Keratinocyte (primary cell): ENCODE measurements at regions not wholly inside any gene's neighbourhood (a gene's known extent, or its start where the extent isn't known, plus 50 kb on each side); places are given as distances from the start of the nearest gene placed in this dataset.

Experiments
- DNase-seq: peaks from one replicate; pipeline ENCODE4 v3.0.0-alpha.2; 2011; ENCODE audit warnings: low read depth, missing footprints, low spot score
- FAIRE-seq: peaks from 2 replicates; lab custom pipeline; 2011; peaks lifted over from hg19 to GRCh38; lab: Jason Lieb, UNC
- H2AFZ ChIP-seq: 2 replicates; pipeline ENCODE4 v1.6.0; 2012; ENCODE audit warnings: low read length, control low read depth, inconsistent platforms; ENCODE audit not compliant: control insufficient read depth
- H3K27ac ChIP-seq: 2 replicates; pipeline ENCODE4 v1.5.1; 2011; ENCODE audit warnings: low read length; ENCODE audit not compliant: control insufficient read depth, insufficient read depth
- H3K27me3 ChIP-seq: 3 replicates; pipeline ENCODE4 v1.6.0; 2011; ENCODE audit warnings: low read length; ENCODE audit not compliant: control insufficient read depth, insufficient read depth; ENCODE audit errors: extremely low read depth
- H3K36me3 ChIP-seq, 2 experiments: 2 replicates in 1 of 2; 3 replicates in 1 of 2; pipeline ENCODE4 v1.5.1; 2011; ENCODE audit warnings: low read length in 2 of 2, mild to moderate bottlenecking in 1 of 2; ENCODE audit not compliant: control insufficient read depth in 2 of 2, insufficient read depth in 2 of 2; ENCODE audit errors: extremely low read depth in 1 of 2
- H3K4me1 ChIP-seq: 3 replicates; pipeline ENCODE4 v1.5.1; 2011; ENCODE audit warnings: low read length; ENCODE audit not compliant: control insufficient read depth, insufficient read depth; ENCODE audit errors: extremely low read depth
- H3K4me2 ChIP-seq: 3 replicates; pipeline ENCODE4 v1.6.0; 2011; ENCODE audit warnings: low read depth, low read length; ENCODE audit not compliant: control insufficient read depth, insufficient read depth; ENCODE audit errors: extremely low read depth
- H3K4me3 ChIP-seq, 3 experiments: fragments of 200-600 bp in 1 of 3; sonication (generic) in 1 of 3; 2 replicates in 2 of 3; 3 replicates in 1 of 3; pipeline ENCODE4 v1.5.1; 2011 to 2016; ENCODE audit warnings: low read length in 3 of 3, mild to moderate bottlenecking in 3 of 3, control low read depth in 2 of 3, inconsistent platforms in 1 of 3, low read depth in 1 of 3, mixed read lengths in 1 of 3, mixed run types in 1 of 3, moderate library complexity in 1 of 3; ENCODE audit not compliant: control insufficient read depth in 2 of 3, insufficient read depth in 2 of 3; ENCODE audit errors: extremely low read depth in 1 of 3
- H3K79me2 ChIP-seq: 2 replicates; pipeline ENCODE4 v1.6.0; 2012; ENCODE audit warnings: low read length; ENCODE audit not compliant: control insufficient read depth, insufficient read depth
- H3K9ac ChIP-seq: 3 replicates; pipeline ENCODE4 v1.6.0; 2011; ENCODE audit warnings: low read length; ENCODE audit not compliant: control insufficient read depth, insufficient read depth; ENCODE audit errors: extremely low read depth
- H3K9me1 ChIP-seq: 3 replicates; pipeline ENCODE4 v1.6.0; 2011; ENCODE audit warnings: low read length; ENCODE audit not compliant: control insufficient read depth, insufficient read depth; ENCODE audit errors: extremely low read depth
- H3K9me3 ChIP-seq: 2 replicates; pipeline ENCODE4 v1.5.1; 2012; ENCODE audit warnings: low read depth, low read length; ENCODE audit not compliant: control insufficient read depth
- H4K20me1 ChIP-seq: 3 replicates; pipeline ENCODE4 v1.6.0; 2011; ENCODE audit warnings: low read length; ENCODE audit not compliant: control insufficient read depth, insufficient read depth; ENCODE audit errors: extremely low read depth
- EZH2 ChIP-seq: IDR thresholded peaks from one replicate; pipeline ENCODE4 v1.6.1; 2012; ENCODE audit warnings: inconsistent platforms, mild to moderate bottlenecking, low read length, moderate library complexity
- dilution Hi-C: fragments of 300-500 bp; cut with MboI; formaldehyde crosslinking; loops from one replicate; pipeline ENCODE4 v1.7.0; 2020; ENCODE audit warnings: low sequenced_read_pairs; ENCODE audit not compliant: extremely low pct_ligation_motif_present
- TF ChIP-seq, protein P1 (sequence below), 3 experiments: IDR thresholded peaks in 1 of 3; conservative IDR thresholded peaks in 1 of 3; optimal IDR thresholded peaks in 1 of 3; 2 replicates in 2 of 3; 3 replicates in 1 of 3; pipeline versions ENCODE3 to v1.5.1; 2011; ENCODE audit warnings: low read length in 3 of 3, mild to moderate bottlenecking in 3 of 3, moderate library complexity in 2 of 3, control low read depth in 1 of 3, inconsistent platforms in 1 of 3; ENCODE audit not compliant: insufficient read depth in 2 of 3; ENCODE audit errors: extremely low read depth in 1 of 3

DNA sequence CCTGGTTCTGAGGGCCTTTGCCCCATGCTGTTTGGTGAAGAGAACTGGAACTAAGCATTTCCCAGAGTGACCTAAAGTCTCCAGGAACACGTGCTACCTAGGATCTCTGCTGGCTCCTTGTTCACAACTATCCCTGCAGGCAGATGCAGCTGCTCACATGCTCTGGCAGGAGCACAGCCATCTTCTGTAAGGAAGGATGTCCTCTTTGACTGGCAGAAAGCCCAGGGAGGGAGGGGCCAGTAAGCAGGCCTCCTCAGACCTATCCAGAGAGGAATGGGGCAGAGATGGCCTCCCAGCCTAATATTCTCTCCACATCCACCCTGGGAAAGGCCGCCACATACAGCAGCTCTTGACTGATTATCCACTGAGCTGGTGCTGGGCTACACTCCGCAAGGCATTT is 142.8 kb upstream of the EOLA2 start:
- DNase-seq (no peak), FAIRE-seq (no peak)
- Histone ChIP-seq H3K9me3 (no peaks in the 10 kb centered on the region), H3K27me3 (no peaks in the 10 kb centered on the region), H4K20me1 (no peaks in the 10 kb centered on the region), H3K27ac (no peak overlapping the region), H3K36me3 (no peaks in the 10 kb centered on the region), H3K4me3 (no peak overlapping the region), H3K9me1 (no peaks in the 10 kb centered on the region), H2AFZ (no peak overlapping the region), H3K4me2 (no peak overlapping the region), H3K9ac (no peak overlapping the region), H3K4me1 (no peaks in the 10 kb centered on the region), H3K79me2 (no peaks in the 10 kb centered on the region)
- TF ChIP-seq EZH2 = no peak
- TF ChIP-seq, protein P1, sequence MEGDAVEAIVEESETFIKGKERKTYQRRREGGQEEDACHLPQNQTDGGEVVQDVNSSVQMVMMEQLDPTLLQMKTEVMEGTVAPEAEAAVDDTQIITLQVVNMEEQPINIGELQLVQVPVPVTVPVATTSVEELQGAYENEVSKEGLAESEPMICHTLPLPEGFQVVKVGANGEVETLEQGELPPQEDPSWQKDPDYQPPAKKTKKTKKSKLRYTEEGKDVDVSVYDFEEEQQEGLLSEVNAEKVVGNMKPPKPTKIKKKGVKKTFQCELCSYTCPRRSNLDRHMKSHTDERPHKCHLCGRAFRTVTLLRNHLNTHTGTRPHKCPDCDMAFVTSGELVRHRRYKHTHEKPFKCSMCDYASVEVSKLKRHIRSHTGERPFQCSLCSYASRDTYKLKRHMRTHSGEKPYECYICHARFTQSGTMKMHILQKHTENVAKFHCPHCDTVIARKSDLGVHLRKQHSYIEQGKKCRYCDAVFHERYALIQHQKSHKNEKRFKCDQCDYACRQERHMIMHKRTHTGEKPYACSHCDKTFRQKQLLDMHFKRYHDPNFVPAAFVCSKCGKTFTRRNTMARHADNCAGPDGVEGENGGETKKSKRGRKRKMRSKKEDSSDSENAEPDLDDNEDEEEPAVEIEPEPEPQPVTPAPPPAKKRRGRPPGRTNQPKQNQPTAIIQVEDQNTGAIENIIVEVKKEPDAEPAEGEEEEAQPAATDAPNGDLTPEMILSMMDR (optimal IDR thresholded peaks at IDR 0.05 in 1 of 3, IDR thresholded peaks at IDR 0.05 in 1 of 3, conservative IDR thresholded peaks at IDR 0.05 in 1 of 3; ENCODE audit: extremely low read depth in 1 of 3, insufficient read depth in 2 of 3, low read length in 3 of 3) = no peak
- dilution Hi-C loops = no loop called here

DNA sequence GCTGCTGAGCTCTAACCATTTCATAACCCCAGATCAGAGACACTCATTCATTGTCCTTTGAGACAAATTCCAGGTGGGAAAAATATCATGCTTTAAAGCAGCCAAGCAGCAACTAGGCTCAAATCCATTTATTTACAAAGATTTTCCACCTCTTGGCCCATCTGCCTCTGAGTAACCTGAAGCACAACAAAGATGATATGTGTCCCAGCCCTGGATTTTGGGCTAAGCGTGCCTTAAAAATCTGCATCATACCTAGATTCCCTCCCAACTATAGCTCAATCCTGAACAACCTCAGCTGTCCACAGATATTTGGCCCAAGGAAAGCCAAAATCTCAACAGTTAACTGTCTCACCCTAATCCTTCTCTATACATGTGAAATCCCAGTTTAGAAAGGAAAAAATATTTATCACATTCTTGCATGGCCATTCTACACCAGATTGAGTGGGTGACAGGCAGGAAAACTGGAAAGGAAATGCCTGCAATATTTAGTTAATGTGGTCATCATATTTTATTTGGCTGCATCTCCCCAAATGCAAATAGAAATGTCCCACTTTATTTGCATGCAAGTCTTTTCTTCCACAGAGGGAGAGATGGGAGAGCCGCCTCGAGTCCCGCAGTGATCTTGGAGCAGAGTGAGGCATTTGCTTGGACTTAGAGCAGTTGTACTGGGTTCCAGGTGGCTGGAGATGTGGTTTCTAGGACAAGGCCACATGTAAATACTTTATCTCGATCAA is 146.4 kb upstream of the EOLA2 start:
- Histone ChIP-seq H3K4me1 (no peaks in the 10 kb centered on the region), H3K9ac (no peak overlapping the region), H3K9me1 (no peaks in the 10 kb centered on the region), H3K27ac (no peak overlapping the region), H3K4me3 (no peak overlapping the region), H3K79me2 (no peaks in the 10 kb centered on the region), H3K9me3 (no peaks in the 10 kb centered on the region), H3K4me2 (no peak overlapping the region), H4K20me1 (no peaks in the 10 kb centered on the region), H3K27me3 (no peaks in the 10 kb centered on the region), H2AFZ (no peak overlapping the region), H3K36me3 (no peaks in the 10 kb centered on the region)
- no peak for TF ChIP-seq EZH2
- TF ChIP-seq, protein P1 (optimal IDR thresholded peaks at IDR 0.05 in 1 of 3, IDR thresholded peaks at IDR 0.05 in 1 of 3, conservative IDR thresholded peaks at IDR 0.05 in 1 of 3; ENCODE audit: extremely low read depth in 1 of 3, insufficient read depth in 2 of 3, low read length in 3 of 3) = no peak
- FAIRE-seq = no peak
- dilution Hi-C loops = no loop called here
- DNase-seq = no peak
